NCI-H524 (cell line): ENCODE measurements at regions not wholly inside any gene's neighbourhood (a gene's known extent, or its start where the extent isn't known, plus 50 kb on each side); places are given as distances from the start of the nearest gene placed in this dataset.

Experiments used
- DNase-seq, 2 experiments: peaks; one replicate each; lab custom pipeline; 2025; lab: John Stamatoyannopoulos, UW

GRCh38 chr12:77299001-77299400 lies 233.6 kb upstream of the E2F7 start:
- no peak for DNase-seq

GRCh38 chr12:77294016-77294415 lies 228.6 kb upstream of the E2F7 start:
- DNase-seq, result no peak

DNA sequence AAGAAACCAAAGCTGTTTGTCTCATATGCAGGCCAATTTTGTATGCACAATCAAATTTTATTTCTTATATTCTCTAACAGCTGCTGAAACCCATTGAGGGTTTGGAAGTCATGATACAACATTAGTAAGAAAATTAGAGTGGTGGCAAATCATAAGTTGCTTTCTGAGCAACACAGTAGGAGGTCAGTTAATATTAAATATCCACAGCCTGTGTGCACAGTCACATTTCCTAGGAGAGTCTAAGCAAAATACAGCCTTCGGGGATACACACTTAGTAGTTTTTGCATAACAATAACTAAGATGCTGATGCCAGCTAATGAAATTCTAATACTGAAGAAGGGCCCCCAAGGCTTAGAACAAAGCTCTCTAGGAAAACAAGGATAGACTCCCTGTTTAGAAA lies 209.6 kb upstream of the E2F7 start:
- no peak for DNase-seq

- no peak for DNase-seq
Measured at GRCh38 chr12:77273898-77274297, 208.5 kb upstream of the E2F7 start.

- DNase-seq, result no peak
Measured at GRCh38 chr12:77256956-77257355, 191.6 kb upstream of the E2F7 start.

DNA sequence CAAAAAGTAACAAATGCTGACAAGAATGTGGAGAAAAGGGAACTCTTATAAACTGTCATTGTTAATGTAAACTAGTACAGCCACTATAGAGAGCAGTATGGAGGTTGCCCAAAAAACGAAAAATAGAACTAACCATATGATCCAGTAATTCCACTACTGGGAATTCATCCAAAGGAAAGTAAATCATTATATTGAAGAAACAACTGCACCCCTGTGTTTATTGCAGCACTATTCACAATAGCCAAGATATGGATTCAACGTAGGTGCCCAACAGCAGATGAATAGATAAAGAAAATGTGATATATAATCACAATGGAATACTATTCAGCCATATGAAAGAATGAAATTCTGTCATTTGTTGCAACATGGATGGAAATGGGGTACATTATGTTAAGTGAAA lies 188.0 kb upstream of the E2F7 start:
- DNase-seq, result no peak

DNA sequence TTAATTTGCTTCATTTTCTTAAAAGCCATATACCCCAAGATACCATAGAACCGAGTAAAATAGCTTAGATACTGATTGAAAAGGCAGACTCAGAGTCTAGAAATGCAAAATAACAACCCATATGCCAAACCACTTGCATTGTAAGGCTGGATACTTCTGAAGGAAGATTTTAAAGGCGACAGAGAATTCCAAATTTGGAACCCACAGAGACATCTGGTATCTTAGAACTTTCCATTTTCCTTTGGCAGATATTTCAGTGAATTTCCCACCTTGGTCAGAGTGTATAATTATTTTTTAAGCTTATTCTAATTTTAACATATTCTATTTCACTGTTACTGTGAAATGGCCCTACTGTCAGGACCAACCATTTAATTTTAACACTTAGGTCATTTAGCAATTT lies 186.4 kb upstream of the E2F7 start:
- no peak for DNase-seq

DNA sequence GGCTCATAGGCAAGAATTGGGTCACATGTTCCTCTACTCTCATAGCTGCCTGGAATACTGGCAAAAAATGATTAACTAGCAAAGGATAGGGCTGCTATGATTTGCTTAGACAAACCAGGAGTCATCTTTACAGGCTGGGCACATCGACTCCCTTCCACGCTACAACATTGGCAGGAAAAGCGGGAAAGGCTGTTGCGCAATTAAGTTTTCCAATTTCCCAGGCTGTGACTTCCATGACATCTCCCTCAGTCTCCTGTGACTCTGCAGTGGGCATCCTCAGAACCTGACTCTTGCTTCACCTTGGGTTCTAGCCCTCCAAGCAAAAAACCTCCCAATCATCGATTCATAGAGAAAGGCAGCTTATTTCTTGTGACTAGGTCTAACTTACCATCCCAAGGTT lies 184.5 kb upstream of the E2F7 start:
- no peak for DNase-seq

DNA sequence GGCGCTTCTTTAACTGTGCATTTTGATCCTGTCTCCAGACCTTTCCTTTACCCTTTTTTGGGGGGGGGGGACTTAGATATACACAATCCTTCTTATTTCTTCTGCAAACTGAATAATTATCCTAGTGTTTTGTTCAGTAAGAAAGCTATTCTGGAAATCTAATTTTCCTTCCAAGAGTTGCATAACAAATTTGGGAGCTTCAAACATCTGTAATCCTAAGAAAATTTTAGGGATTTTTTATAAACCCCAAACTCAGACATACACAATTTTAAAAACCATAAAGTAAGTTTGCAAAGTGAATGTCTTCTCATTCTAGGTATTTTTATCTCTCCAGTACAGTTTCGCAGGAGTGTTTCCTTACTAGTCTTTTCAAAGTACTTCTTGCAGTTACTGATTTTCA lies 182.7 kb upstream of the E2F7 start:
- no peak for DNase-seq

GRCh38 chr12:77247542-77247941 lies 182.2 kb upstream of the E2F7 start:
- no peak for DNase-seq

DNA sequence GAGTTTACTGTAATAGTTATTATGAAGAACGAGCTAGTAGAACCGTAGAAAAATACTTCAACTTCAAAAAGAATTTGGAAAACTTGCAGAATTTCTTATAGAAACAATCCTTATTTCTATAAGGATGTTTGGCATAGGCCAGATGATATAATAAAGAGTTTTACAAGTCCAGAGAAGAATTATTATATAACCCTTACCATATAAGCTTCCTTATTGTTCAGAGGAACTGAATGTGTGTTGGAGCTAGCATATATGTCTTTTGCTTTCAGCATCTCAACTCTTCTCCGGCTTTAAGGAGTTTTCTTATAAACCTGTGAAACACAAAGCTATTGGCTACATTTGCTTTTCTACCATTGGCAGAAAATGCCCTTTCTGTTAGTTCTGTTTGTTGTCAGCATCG lies 178.0 kb upstream of the E2F7 start:
- DNase-seq, result no peak

GRCh38 chr12:77239617-77240016 lies 174.2 kb upstream of the E2F7 start:
- DNase-seq, result no peak

GRCh38 chr12:77238335-77238734 lies 173.0 kb upstream of the E2F7 start:
- no peak for DNase-seq

DNA sequence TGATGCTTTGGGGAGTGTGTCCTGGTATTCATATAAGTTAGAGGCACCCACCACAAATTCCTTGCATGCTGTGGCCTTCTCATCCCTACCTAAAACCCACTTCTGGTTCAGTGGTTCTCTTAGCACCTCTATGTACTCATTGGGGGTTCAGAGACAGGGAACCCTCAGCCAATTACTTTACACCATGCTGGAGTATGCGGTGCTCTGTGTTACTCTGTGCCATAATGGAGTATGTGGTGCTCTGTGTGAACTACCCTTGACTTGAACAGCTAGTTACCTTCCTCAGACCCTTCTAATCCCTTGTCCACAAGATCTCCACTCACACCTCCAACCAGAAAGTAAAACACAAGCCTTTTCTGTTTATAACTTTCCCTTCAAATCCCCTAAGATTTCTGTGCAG lies 172.5 kb upstream of the E2F7 start:
- no peak for DNase-seq

DNA sequence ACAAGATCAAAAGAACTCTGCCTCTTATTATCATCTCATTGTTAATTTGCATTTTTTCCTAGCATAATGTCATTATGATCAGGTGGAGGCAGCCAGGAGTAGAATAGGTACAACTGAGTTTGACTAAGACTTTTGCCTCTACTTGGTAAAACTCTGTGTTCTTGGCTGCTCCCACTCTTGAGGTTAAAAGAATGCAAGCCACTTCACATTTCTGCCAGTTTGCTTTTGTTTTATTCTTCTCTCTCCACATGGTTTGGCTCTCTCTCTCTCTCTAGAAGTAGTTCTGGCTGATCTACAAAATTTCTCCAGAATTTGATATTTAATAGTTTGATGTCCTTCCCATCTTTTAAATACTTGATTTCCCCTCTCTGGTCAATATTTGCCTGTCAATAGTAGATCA lies 170.7 kb upstream of the E2F7 start:
- DNase-seq, result no peak

DNA sequence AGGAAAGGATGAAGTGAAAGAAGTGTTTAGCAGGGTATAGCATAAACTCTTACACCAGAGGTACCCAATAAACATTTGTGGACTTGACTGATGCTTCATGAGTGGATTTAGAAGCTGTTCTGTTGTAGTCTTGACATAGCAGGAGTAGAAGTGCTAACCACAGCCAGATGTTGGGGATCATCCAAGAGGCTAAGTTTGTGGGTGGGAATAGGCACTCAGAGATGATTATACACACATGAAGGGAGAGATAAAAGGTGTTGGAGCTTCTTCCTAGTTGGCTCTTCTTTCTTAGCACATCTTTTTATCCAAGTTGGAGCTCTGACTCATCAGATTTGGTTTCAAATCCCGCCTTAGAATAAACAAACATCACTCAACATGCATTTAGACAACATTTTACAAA lies 166.7 kb upstream of the E2F7 start:
- no peak for DNase-seq

DNA sequence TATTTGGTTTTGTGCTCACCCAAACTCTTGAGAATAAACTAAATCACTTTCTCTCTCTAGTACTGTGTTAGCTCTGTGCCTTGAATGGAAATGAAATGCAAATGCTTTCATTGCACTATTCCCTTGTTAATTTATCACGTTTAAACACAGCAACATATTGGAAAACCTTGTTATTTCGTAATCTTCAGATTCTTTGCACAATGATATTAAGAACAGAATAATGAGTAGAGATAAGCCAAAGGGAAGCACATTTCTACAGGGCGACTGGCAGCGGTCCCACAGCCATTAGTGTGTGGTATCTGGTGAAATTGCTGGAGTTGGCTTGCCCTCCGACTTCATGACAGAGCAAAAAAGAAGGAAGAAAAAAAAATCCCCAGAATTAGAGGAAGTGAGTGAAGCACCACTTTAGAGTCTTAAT lies 166.1 kb upstream of the E2F7 start:
- DNase-seq, result no peak

GRCh38 chr12:77229640-77230442 lies 164.5 kb upstream of the E2F7 start:
- DNase-seq, result no peak

GRCh38 chr12:77228376-77228775 lies 163.0 kb upstream of the E2F7 start:
- no peak for DNase-seq

DNA sequence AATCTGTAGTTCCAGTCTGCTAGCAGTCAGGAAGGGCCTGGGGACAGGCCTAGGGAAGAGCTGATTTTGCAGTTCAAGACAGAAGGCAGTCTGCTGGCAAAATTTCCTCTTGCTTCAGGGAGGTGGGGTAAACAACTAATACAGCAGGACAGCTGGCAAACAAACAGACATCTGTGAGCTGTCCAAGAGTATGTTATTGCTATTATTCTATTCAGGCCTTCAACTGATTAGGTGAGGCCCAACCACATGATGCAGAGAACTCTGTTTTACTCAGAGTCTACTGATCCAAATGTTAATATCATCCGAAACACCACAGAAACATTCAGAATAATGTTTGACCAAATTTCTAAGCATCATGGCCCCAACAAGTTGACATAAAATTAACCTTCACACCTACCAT lies 161.0 kb upstream of the E2F7 start:
- DNase-seq, result no peak

DNA sequence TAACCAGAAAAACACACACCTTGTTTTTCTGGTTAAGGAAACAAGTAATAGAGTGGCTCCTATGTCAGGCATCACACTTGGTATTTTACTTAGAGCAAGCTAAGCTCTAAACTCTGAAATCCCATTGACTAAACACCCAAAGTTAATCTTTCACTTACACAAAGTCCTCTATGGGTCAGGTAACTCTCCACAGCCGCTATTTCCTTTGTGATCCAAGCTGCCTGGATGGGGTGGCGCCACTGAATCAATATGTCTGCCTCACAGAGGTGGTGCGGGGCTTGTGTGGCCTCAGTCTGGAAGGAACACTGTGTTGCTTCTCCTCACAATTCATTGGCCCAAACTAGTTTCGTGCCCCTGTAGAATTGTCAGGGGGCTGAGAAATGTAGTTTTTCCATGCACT lies 160.0 kb upstream of the E2F7 start:
- DNase-seq, result no peak

DNA sequence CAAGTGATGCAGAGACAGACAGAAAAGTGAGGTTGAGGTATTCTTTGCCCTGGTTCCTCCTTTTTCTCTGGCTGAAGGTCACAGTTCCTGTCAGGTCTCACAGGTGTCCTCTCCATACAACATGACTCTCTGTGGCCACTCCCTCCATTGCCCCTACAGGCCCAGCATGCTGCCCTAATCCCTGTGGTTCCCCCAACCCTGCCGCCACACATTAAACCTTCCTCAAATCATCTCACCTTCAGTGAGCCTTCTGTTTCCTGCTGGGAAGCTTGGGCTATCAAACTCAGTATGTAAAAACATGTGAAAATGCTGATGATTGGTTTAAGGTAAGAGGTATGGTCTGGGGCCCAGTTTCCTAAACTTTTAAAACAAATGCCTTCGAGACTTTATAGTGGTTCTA lies 159.0 kb upstream of the E2F7 start:
- no peak for DNase-seq

DNA sequence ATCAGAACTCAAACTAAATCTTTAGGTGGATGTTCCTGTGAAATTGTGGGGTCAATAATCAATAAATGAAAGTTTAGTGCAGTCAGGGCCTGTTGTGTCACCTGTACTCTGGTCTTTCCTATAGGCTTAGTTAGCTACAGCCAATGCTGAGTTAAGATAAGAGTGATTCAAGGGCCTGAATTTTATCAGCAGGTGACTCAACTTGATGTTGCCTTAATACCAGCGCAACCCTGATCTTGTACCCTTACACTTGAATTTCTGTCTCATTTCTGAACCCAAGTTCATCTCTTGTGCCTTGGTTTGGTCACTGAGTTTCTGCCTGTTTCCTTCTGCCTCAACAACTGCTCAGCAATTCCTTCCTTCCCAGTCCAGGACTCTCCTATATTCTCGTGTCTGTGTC lies 157.0 kb upstream of the E2F7 start:
- DNase-seq, result no peak

DNA sequence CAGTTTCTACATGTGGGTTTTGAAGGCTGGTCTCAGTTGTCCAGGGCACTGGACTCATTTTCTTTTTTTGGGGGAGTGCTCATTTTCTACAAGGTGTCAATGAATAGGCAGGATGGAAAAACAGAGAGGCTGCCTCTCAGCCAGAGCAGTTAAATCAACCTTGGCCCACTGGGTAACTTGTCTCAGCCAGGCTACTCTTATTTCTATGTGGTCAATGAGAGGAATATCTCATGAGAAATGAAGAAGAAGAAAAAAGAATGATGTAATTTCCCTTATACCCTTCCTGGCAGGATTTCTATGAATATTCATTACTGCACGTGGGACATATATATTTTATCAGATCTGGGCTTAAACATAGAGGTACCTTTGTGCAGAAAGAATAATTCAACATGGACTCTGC lies 155.2 kb upstream of the E2F7 start:
- no peak for DNase-seq

DNA sequence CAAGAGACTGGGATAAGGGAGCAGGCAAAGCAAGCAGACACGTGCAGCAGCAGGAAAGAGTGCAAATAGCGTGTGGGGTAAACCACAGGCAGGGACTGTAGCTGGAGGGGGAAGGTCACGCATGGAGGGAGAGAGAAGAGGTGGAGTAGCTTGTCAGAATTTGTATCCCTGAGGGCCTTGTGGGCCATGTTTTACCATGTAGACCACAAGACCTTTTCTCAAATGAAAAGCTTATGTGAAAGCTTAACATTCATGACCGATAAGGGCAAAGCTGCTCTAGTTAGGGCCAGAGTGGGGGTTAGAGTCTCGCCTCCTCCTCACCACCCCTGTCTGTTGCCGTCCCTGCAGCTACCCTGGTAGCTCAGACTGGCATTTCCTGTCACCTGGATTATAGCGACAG lies 152.9 kb upstream of the E2F7 start:
- no peak for DNase-seq
